ENCODE measurements at regions not wholly inside any gene's neighbourhood (a gene's known extent, or its start where the extent isn't known, plus 50 kb on each side); places are given as distances from the start of the nearest gene placed in this dataset.

GRCh38 chr22:26796785-26797184 is 139.4 kb downstream of the MIAT start:
- Mint-ChIP-seq H3K4me1 (no peaks in the 10 kb centered on the region), H3K4me3 (no peak overlapping the region), H3K9me3 (ENCODE audit: insufficient read depth) (no peaks in the 10 kb centered on the region), H3K27me3 (no peaks in the 10 kb centered on the region), H3K27ac (no peak overlapping the region)
- no peaks in the 10 kb centered on the region for H3K9me3 ChIP-seq (ENCODE audit: control extremely low read depth in 1 of 3, control insufficient read depth in 2 of 3, insufficient read depth in 1 of 3, low read length in 2 of 3)
- 96% methylated on average over 12 of the region's 12 CpGs for WGBS (ENCODE audit: insufficient coverage)
- peaks cover 0 to 15% of the 10 kb centered on the region in 2 experiments for H3K36me3 ChIP-seq (replicated peaks in 1 of 2; ENCODE audit: control extremely low read depth in 1 of 2, control insufficient read depth in 1 of 2, extremely low read depth in 1 of 2, insufficient read depth in 2 of 2, low read length in 1 of 2)
- no peak overlapping the region for H3K4me2 ChIP-seq (replicated peaks; ENCODE audit: low read depth, low read length, poor library complexity, severe bottlenecking)
- no peak overlapping the region for H3K4me3 ChIP-seq (ENCODE audit: control extremely low read depth in 1 of 5, extremely low read depth in 1 of 5, insufficient read depth in 1 of 5, low read depth in 2 of 5, low read length in 4 of 5)
- POLR2A ChIA-PET = no interaction called here
- no peaks in the 10 kb centered on the region for H3K4me1 ChIP-seq (ENCODE audit: control insufficient read depth in 2 of 2, insufficient read depth in 2 of 2, low read length in 2 of 2)
- ATAC-seq (ENCODE audit: low read depth) (no peak), DNase-seq (no peak)
- CTCF ChIA-PET = no interaction called here
- no peaks in the 10 kb centered on the region for H4K20me1 ChIP-seq (ENCODE audit: control insufficient read depth, insufficient read depth, low read length, poor library complexity, severe bottlenecking)
- intact Hi-C loops (cut with micrococcal nuclease) = no loop called here
- H2AFZ ChIP-seq (ENCODE audit: insufficient read depth, low read depth, low read length, poor library complexity, severe bottlenecking) = no peak overlapping the region
- TF ChIP-seq, protein P1, sequence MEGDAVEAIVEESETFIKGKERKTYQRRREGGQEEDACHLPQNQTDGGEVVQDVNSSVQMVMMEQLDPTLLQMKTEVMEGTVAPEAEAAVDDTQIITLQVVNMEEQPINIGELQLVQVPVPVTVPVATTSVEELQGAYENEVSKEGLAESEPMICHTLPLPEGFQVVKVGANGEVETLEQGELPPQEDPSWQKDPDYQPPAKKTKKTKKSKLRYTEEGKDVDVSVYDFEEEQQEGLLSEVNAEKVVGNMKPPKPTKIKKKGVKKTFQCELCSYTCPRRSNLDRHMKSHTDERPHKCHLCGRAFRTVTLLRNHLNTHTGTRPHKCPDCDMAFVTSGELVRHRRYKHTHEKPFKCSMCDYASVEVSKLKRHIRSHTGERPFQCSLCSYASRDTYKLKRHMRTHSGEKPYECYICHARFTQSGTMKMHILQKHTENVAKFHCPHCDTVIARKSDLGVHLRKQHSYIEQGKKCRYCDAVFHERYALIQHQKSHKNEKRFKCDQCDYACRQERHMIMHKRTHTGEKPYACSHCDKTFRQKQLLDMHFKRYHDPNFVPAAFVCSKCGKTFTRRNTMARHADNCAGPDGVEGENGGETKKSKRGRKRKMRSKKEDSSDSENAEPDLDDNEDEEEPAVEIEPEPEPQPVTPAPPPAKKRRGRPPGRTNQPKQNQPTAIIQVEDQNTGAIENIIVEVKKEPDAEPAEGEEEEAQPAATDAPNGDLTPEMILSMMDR (IDR thresholded peaks at IDR 0.05) = no peak
- TF ChIP-seq EZH2 (IDR thresholded peaks at IDR 0.05; ENCODE audit: borderline replicate concordance, insufficient read depth, low read depth, low read length, poor library complexity, severe bottlenecking) = no peak
- no peaks in the 10 kb centered on the region for H3K79me2 ChIP-seq (ENCODE audit: control insufficient read depth, insufficient read depth, low read length)
- H3K27ac ChIP-seq (ENCODE audit: low read length in 2 of 2) = no peak overlapping the region
- H3K9ac ChIP-seq (ENCODE audit: low read length) = no peak overlapping the region
- H3K27me3 ChIP-seq (replicated peaks in 1 of 4; ENCODE audit: control extremely low read depth in 1 of 4, control insufficient read depth in 3 of 4, insufficient read depth in 4 of 4, low read length in 3 of 4) = no peaks in the 10 kb centered on the region

GRCh38 chr22:26797910-26798309 is 140.5 kb downstream of the MIAT start:
- H3K27me3 Mint-ChIP-seq = no peaks in the 10 kb centered on the region
- no peaks in the 10 kb centered on the region for H3K4me1 Mint-ChIP-seq
- Histone ChIP-seq H3K36me3 (replicated peaks in 1 of 2; ENCODE audit: control extremely low read depth in 1 of 2, control insufficient read depth in 1 of 2, extremely low read depth in 1 of 2, insufficient read depth in 2 of 2, low read length in 1 of 2) (peaks cover 0 to 11% of the 10 kb centered on the region in 2 experiments), H3K27me3 (replicated peaks in 1 of 4; ENCODE audit: control extremely low read depth in 1 of 4, control insufficient read depth in 3 of 4, insufficient read depth in 4 of 4, low read length in 3 of 4) (no peaks in the 10 kb centered on the region), H3K4me3 (ENCODE audit: control extremely low read depth in 1 of 5, extremely low read depth in 1 of 5, insufficient read depth in 1 of 5, low read depth in 2 of 5, low read length in 4 of 5) (no peak overlapping the region), H4K20me1 (ENCODE audit: control insufficient read depth, insufficient read depth, low read length, poor library complexity, severe bottlenecking) (no peaks in the 10 kb centered on the region), H3K9me3 (ENCODE audit: control extremely low read depth in 1 of 3, control insufficient read depth in 2 of 3, insufficient read depth in 1 of 3, low read length in 2 of 3) (no peaks in the 10 kb centered on the region), H2AFZ (ENCODE audit: insufficient read depth, low read depth, low read length, poor library complexity, severe bottlenecking) (no peak overlapping the region), H3K27ac (ENCODE audit: low read length in 2 of 2) (no peak overlapping the region), H3K4me1 (ENCODE audit: control insufficient read depth in 2 of 2, insufficient read depth in 2 of 2, low read length in 2 of 2) (no peaks in the 10 kb centered on the region), H3K4me2 (replicated peaks; ENCODE audit: low read depth, low read length, poor library complexity, severe bottlenecking) (no peak overlapping the region), H3K79me2 (ENCODE audit: control insufficient read depth, insufficient read depth, low read length) (no peaks in the 10 kb centered on the region), H3K9ac (ENCODE audit: low read length) (no peak overlapping the region)
- ChIA-PET CTCF (no interaction called here), POLR2A (no interaction called here)
- no peaks in the 10 kb centered on the region for H3K9me3 Mint-ChIP-seq (ENCODE audit: insufficient read depth)
- DNase-seq (no peak), ATAC-seq (ENCODE audit: low read depth) (no peak)
- WGBS (ENCODE audit: insufficient coverage) = 99% methylated on average over 7 of the region's 8 CpGs
- no peak overlapping the region for H3K27ac Mint-ChIP-seq
- intact Hi-C loops (cut with micrococcal nuclease) = no loop called here
- TF ChIP-seq, protein P1 (IDR thresholded peaks at IDR 0.05) = no peak
- TF ChIP-seq EZH2 (IDR thresholded peaks at IDR 0.05; ENCODE audit: borderline replicate concordance, insufficient read depth, low read depth, low read length, poor library complexity, severe bottlenecking) = no peak
- no peak overlapping the region for H3K4me3 Mint-ChIP-seq
